GM19395 (cell line): ENCODE measurements at regions not wholly inside any gene's neighbourhood (a gene's known extent, or its start where the extent isn't known, plus 50 kb on each side); places are given as distances from the start of the nearest gene placed in this dataset.
"Not testable (repeated sequence)": the region's sequence is repeated elsewhere in the genome, so short reads cannot be mapped to it uniquely, and the experiment has no call there.

ENCODE experiments used
- ATAC-seq: cut with Tn5 transposase; IDR thresholded peaks from one replicate; pipeline ENCODE4 v1.9.1; 2021; ENCODE audit warnings: mild to moderate bottlenecking, moderate library complexity; ENCODE audit not compliant: unreplicated experiment

GRCh38 chr3:174442302-174442682 lies 416.8 kb upstream of the NAALADL2 start:
- no peak for ATAC-seq

DNA sequence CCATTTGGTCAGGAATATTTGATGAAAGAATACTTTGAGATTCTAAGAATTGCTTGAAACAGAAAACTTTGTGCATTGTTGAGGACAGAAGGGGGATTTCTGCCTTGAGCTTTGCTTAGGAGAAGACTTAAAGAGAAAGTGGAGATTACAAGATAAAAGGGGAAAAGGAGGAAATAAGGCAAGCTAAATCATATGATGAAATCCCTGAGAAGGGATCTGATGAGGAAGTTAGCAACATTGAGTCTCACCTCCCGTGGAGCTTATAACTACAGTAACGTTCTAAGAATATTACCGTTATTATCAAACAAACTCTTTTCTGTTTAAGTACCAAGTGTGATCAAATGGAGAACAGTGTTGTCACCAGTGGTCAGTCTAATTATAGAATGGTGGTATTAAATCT lies 414.7 kb upstream of the NAALADL2 start:
- no peak for ATAC-seq

DNA sequence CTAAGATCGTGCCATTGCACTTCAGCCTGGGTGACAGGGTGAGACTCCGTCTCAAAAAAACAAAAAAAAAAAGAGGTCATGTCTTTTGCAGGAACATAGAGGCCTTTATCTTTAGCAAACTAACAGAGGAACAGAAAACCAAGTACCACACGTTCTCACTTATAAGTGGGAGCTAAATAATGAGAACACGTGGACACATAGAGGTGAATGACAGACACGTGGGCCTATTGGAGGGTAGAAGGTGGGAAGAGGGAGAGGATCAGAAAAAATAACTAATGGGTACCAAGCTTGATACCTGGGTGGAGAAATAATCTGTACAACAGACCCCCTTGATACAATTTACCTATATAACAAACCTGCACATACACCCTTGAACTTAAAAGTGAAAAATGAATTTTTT lies 401.4 kb upstream of the NAALADL2 start:
- ATAC-seq = no peak

DNA sequence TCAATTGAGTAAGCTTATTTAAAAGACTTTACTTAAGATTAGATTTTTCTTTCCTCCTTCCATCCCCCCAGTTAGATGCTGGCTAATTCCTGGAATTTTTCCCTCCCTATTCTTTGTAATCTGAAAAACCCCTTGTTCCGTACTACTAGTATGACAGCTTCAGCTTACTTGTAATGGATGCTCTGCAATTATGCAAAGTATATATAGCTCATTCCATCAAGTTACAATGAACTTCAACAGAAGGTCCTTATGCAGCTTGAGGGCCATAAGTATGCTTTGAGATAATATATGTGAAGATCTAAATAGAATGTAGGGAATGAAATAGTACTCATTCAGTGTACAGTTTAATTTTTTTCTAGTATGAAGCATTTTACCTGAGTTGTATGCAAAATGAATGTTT lies 398.3 kb upstream of the NAALADL2 start:
- no peak for ATAC-seq

GRCh38 chr3:174462916-174463315 lies 396.2 kb upstream of the NAALADL2 start:
- no peak for ATAC-seq

- no peak for ATAC-seq
These were observed 394.0 kb upstream of the NAALADL2 start for GRCh38 chr3:174465177-174465576.

DNA sequence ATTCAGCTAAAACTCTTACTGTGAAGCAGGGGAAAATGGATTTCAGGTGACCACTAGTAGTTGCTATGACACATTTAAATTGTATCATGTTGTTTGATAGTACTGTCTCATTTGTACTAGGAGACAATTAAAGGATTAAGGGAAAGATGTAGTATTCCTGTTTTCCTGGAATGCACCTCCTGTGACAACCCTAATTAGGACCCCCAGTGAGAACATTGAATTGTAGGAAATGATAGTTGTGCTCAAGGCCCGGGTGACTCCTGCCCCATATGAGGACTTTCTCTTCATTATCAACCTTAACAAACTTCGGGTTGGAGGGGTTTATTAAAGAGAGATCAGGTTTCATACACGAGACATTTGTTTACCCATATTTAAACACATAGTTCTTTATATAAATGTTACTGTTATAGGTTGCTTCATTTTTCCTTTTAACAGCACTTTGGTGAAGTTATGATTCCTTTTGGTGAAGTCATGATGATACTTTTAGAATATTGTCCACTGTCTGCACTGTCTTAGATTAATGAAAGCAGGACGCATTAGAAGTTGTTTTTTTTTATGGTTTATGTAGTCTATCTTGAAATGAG lies 392.6 kb upstream of the NAALADL2 start:
- ATAC-seq = no peak

GRCh38 chr3:174477491-174477890 lies 381.6 kb upstream of the NAALADL2 start:
- ATAC-seq = no peak

DNA sequence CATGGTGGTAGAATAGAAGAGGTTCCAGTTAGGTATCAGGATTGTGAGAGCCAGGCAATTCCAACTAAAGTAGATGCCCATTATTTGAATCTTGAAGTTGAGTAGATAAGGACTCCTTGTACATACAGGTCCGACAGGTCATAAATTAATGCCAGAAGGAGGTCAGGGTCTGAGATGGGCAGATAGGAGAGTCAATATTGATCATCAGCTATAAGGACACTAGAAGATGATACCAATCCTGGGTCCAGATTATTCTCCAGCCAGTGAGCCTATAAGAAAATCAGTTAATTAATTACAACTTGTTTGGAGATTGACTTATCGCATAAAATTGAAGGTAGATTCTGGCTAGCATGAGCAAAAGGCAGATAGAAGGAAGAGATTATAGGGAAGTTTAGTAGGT lies 378.4 kb upstream of the NAALADL2 start:
- ATAC-seq = no peak

DNA sequence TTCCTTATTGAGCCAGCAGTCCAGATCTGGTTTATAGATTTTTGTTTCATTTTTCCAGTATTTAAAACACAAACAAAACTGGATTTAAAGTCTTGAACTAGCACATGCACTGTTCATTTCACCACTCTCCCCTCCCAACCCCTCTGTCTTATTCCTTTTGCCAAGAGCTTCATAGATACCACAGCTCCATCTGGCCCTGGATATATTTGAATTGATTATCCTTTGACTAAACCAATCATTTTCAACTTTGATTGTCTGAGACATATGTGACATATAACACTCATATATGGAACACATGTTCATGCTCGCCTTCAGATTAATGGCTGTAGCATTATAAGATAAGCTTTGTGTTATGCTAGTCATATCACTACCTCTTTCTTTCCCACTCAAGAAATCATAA lies 376.6 kb upstream of the NAALADL2 start:
- ATAC-seq = no peak

DNA sequence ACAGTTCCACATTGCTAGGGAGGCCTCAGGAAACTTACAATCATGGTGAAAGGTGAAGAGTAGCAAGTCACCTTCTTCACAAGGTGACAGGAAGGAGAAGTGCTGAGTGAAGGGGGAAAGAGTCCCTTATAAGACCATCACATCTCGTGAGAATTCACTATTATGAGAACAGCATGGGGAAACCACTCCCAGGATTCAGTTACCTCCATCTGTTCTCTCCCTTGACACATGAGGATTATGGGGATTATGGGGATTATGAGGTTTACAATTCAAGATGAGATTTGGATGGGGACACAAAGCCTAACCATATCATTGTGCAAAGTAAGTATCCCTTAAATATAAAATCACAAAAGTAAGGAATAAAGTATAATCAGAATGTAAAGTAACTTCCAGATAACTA lies 375.9 kb upstream of the NAALADL2 start:
- no peak for ATAC-seq

DNA sequence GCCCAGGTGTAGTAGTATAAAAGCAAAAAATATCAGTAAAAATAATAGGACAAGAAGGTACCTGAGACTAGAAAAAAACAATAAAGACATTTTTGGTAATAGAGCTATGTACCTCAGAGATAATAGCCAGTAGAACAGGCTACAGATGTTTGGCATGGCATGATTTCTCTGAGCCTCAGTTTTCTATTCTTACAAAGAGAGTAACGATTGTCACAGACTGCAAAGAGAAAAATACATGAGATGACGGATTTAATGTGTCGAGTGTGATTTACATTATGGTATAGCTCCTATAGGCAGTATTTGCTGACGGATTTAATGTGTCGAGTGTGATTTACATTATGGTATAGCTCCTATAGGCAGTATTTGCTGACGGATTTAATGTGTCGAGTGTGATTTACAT lies 375.3 kb upstream of the NAALADL2 start:
- not testable (repeated sequence) for ATAC-seq

- no peak for ATAC-seq
These were observed 370.6 kb upstream of the NAALADL2 start for GRCh38 chr3:174488527-174488926.

DNA sequence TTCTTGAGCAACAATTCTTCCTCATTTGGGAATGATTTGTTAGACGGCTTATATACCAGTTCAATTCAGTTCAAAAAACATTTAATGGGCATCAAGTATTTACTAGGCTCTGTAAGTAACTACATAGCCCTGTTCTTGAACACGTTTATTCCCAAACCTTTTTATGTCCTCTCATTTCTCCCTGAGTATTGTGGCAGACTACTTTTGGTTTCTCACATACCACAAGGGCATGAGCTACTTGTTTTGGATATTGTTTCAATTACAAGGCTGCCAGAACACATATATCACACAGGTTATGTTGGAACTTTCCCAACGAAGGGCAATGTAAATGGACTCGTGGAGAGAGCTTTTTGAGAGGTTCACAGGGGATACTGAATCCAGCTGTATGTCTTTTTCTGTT lies 363.8 kb upstream of the NAALADL2 start:
- ATAC-seq = no peak

GRCh38 chr3:174495928-174496327 lies 363.2 kb upstream of the NAALADL2 start:
- ATAC-seq = no peak

DNA sequence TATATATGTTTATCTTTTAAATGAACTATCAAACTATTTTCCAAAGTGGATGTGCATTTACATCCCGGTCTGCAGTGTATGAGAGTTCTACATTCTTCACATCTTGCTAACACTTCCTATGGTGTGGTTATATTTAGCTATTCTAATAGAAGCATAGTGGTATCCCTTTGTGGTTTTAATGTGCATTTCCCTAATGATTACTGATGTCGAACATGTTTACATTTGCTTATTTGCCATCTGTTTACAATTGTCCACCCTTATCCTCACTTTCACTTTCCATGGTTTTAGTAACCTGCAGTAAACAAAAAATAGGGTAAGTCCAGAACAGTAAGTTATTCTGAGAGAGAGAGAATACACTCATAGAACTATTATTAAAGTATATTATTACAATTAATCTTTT lies 360.5 kb upstream of the NAALADL2 start:
- no peak for ATAC-seq

- ATAC-seq = no peak
These were observed 353.9 kb upstream of the NAALADL2 start for GRCh38 chr3:174505266-174505665.

GRCh38 chr3:174524203-174524602 lies 334.9 kb upstream of the NAALADL2 start:
- no peak for ATAC-seq

DNA sequence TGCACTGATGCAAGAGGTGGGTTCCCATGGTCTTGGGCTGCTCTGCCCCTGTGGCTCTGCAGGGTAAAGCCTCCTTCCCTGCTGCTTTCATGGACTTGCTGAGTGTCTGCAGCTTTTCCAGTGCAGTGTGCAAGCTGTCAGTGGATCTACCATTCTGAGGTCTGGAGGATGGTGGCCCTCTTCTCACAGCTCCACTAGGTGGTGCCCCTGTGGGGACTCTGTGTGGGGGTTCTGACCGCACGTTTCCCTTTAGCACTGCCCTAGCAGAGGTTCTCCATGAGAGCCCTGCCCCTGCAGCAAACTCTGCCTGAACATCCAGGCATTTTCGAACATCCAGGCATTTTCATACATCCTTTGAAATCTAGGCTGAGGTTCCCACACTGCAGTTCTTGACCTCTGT lies 329.8 kb upstream of the NAALADL2 start:
- no peak for ATAC-seq

DNA sequence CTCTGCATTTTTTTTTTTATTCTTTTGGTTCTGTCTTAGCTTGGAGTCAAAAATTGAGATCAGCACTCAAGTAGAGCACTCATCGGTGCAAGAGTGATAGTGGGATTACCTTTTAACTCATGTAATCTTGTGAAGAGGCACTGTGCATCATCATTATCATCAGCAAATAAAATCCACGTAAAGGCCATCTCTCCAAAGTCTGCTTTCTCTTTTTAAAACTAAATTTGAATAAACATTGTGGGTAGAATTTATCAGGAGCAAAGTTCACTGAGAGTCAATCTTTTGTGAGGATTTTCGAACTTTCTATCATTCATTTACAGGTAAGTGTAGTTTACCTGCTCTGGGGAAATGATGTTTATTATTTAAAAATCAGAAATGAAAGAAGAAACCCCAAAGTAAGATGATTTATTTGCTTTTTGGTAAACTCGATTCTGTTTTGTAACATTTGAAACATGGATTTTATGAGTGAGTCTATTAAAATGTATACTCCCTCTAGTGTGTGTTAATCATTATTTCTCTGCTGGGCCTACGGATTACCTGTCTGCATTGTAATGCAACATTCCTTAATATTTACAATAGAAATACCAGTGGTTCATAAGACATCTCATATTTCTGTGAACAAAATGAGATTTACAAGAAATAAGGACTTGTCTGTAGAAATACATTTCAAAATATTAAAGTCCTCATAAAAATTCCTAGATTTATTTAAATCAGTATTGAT lies 327.7 kb upstream of the NAALADL2 start:
- no peak for ATAC-seq

- no peak for ATAC-seq
These were observed 326.9 kb upstream of the NAALADL2 start for GRCh38 chr3:174532216-174532615.

DNA sequence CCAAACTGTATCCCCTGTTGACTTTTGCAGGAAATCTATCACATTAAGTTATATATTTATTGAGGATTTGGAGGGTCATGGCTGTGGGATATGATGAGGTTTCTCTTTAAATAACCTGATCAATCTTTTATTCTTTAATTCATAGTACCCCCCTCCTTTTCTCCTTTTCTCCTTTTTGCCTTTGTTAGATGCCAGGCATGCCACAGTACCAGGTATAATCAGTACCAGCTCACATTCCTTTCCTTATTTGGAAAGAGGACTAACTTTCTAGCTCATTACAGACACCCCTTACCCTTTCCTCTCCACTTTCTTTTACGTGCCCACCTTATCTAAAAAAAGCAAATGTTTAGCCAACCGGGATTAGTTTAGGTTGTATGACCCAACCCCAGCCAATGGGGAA lies 326.4 kb upstream of the NAALADL2 start:
- ATAC-seq = no peak

DNA sequence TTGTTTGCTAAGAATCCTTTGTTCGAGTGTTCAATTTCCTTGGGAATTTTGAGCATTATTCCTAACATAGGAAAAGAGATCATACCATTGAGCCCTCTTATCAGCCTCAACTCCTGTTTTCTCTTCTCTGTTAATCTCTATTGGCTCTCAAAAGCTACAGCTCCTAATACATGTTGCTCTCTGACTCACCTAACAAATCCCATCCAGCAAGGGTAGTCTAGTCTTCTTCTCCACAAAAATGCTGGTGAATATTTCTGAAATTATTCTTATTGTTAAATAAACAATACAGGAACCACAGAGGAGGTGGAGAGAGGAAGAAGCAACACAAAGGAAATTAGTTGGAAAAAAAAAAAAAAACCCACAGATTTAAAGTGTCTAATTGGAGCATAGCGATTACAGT lies 325.8 kb upstream of the NAALADL2 start:
- ATAC-seq = no peak
